HEK293T (cell line): ENCODE measurements at regions not wholly inside any gene's neighbourhood (a gene's known extent, or its start where the extent isn't known, plus 50 kb on each side); places are given as distances from the start of the nearest gene placed in this dataset.
A peak's percentile ranks its signal among the peaks of the same experiment; 100 is the strongest.

Experiments used
- CTCF ChIA-PET: fragments of 350-600 bp; formaldehyde crosslinking; extraction: SDS; loops from one replicate; lab custom pipeline; 2021; ENCODE audit warnings: antibody characterized with exemption, inconsistent platforms; lab: Yijun Ruan, JAX
- POLR2A ChIA-PET: fragments of 350-600 bp; formaldehyde crosslinking; extraction: SDS; loops from one replicate; lab custom pipeline; 2020; ENCODE audit warnings: antibody characterized with exemption, inconsistent platforms; lab: Yijun Ruan, JAX
- DNase-seq: peaks from one replicate; pipeline ENCODE4 v3.0.0; 2012; ENCODE audit warnings: mixed read lengths; ENCODE audit errors: extremely low spot score
- ARNT ChIP-seq: fragments of 450-650 bp; IDR thresholded peaks from 2 replicates; pipeline ENCODE4 v1.6.1; 2017; ENCODE audit warnings: mild to moderate bottlenecking
- BHLHE40 ChIP-seq: fragments of 450-650 bp; IDR thresholded peaks from 2 replicates; pipeline ENCODE4 v1.6.1; 2016; ENCODE audit warnings: mild to moderate bottlenecking, moderate library complexity, borderline replicate concordance
- CTBP1 ChIP-seq: fragments of 450-650 bp; IDR thresholded peaks from 2 replicates; pipeline ENCODE4 v1.6.1; 2016; ENCODE audit warnings: borderline replicate concordance
- ELF4 ChIP-seq: fragments of 450-650 bp; IDR thresholded peaks from 2 replicates; pipeline ENCODE4 v1.6.1; 2017; ENCODE audit warnings: antibody characterized with exemption
- FOXA1 ChIP-seq: fragments of 450-650 bp; IDR thresholded peaks from 2 replicates; pipeline ENCODE4 v1.6.1; 2016; ENCODE audit warnings: mild to moderate bottlenecking
- FOXK2 ChIP-seq: fragments of 450-650 bp; IDR thresholded peaks from 2 replicates; pipeline ENCODE4 v1.6.1; 2016; ENCODE audit warnings: mild to moderate bottlenecking
- FOXM1 ChIP-seq: fragments of 450-650 bp; IDR thresholded peaks from 2 replicates; pipeline ENCODE4 v1.6.1; 2017; ENCODE audit warnings: mild to moderate bottlenecking, borderline replicate concordance
- HDGF ChIP-seq: fragments of 450-650 bp; IDR thresholded peaks from 2 replicates; pipeline ENCODE4 v1.6.1; 2017; ENCODE audit warnings: antibody characterized with exemption, borderline replicate concordance
- L3MBTL2 ChIP-seq: fragments of 450-650 bp; conservative IDR thresholded peaks from 2 replicates; pipeline ENCODE4 v1.6.1; 2016; ENCODE audit warnings: mild to moderate bottlenecking
- LEF1 ChIP-seq: fragments of 450-650 bp; IDR thresholded peaks from 2 replicates; pipeline ENCODE4 v1.6.1; 2017; ENCODE audit warnings: mild to moderate bottlenecking, borderline replicate concordance
- NFRKB ChIP-seq: fragments of 450-650 bp; IDR thresholded peaks from 2 replicates; pipeline ENCODE4 v1.6.1; 2016; ENCODE audit warnings: mild to moderate bottlenecking, moderate library complexity
- SP1 ChIP-seq: fragments of 450-650 bp; IDR thresholded peaks from 2 replicates; pipeline ENCODE4 v1.6.1; 2017
- SUZ12 ChIP-seq: fragments of 450-650 bp; IDR thresholded peaks from 2 replicates; pipeline ENCODE4 v1.6.1; 2016; ENCODE audit warnings: mild to moderate bottlenecking
- TARDBP ChIP-seq: fragments of 450-650 bp; IDR thresholded peaks from 2 replicates; pipeline ENCODE4 v1.6.1; 2016
- ZNF384 ChIP-seq: fragments of 450-650 bp; IDR thresholded peaks from 2 replicates; pipeline ENCODE4 v1.6.1; 2016
- TF ChIP-seq, protein P1 (sequence below): fragments of 450-650 bp; IDR thresholded peaks from 2 replicates; pipeline ENCODE4 v1.6.1; 2016

DNA sequence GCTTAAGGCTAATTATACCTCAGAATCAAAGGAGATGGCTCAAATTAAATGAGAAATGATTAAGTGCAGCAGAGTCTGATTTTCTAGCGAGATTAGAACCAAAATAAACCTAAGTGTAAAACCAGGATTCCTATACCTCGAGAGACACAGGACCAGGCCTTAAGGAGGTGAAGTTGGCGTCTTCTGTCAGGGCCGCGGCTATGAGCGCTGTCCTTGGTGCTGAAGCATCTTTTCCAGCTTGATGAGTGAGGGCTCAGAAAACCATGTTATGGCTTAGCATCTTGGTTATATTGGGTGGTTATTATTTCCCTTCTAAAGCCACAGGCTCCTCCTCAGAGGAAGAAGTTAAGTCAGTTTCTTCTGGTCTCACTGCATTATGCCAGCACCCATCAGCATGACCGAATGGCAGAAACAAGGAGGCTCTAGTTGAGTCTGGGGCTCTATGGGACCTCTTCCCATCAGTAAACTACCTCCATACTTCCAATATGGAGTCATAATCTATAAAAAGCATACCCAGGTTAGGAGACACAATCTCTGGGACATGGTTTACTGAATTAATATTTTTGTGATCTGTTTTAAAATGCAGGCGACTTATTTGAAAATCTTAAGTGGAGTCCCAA is 120.1 kb upstream of the NMNAT3 start:
- TF ChIP-seq LEF1 (no peak), TARDBP (no peak), NFRKB (no peak), SUZ12 (no peak), ARNT (no peak), L3MBTL2 (no peak), BHLHE40 (no peak), SP1 (no peak), FOXA1 (no peak)
- ChIA-PET POLR2A (no interaction called here), CTCF (no interaction called here)
- DNase-seq = peak; percentile 42

DNA sequence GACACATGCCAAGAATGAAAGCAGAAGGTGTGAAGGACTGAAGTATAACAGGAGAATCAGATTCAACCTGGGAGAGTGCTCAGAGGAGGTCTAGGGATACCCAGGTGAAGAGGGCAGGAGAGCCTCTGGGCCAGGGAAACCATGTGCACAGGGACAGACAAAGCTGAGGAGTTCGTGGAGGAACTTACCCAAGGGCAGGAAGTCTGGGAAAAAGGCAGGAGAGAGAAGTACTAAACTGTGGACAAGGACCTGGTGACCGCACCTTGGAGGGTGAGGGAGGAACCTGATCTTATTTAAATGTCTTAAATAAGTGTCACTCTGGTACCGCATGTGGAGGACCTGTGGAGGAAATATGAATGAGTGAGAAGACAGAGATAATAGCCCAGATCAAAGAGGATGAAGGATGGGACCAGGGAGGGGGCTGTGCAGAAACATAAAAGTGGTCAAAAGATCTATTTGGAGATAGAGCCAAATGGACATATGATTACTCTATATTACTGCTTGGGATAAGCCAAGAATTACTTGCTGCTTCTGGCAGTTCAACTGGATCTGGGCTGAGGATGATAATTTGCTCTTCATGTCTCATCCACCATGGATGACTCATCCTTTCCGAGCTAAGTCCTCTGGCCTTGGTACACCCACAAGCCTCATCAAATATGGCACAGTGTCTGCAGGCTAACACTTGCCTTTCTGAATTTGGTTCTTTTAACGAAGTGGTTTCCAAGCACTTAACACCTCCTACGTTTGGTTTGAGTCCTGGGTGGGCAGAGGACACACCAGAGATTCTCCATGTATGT is 116.9 kb upstream of the NMNAT3 start:
- CTCF ChIA-PET = no interaction called here
- TF ChIP-seq L3MBTL2 (no peak), ELF4 (no peak), TARDBP (no peak), SUZ12 (no peak), FOXM1 (no peak), ZNF384 (no peak)
- DNase-seq = no peak
- POLR2A ChIA-PET = no interaction called here

DNA sequence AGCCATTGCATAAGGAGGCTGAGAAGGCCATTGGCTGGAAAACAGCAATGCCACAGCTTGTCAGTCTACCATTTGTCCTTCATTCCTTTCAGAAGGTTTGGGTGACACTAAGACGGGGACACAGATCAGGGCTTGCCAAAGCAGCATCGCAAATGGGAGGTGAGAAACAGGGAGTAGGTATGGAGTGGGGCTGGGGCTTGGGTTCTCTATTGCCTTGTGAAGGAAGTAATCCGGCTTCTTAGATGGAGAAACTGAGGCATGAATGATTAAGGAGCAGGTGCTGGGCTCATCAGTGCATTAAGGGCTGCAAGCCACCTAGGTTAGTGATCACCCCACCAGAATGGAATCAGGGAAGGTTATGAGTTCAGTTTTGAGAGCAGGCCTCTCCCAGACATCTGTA is 115.6 kb upstream of the NMNAT3 start:
- CTCF ChIA-PET = interaction anchor here (0.6 kb wide), 1 partner anchor 143 kb away, joined by 3 read pairs; no protein-coding TSS in a partner anchor
- no peak for TF ChIP-seq TARDBP
- no peak for TF ChIP-seq ARNT
- no peak for TF ChIP-seq FOXK2
- TF ChIP-seq FOXM1 = no peak
- no peak for TF ChIP-seq BHLHE40
- POLR2A ChIA-PET = no interaction called here
- DNase-seq = no peak

DNA sequence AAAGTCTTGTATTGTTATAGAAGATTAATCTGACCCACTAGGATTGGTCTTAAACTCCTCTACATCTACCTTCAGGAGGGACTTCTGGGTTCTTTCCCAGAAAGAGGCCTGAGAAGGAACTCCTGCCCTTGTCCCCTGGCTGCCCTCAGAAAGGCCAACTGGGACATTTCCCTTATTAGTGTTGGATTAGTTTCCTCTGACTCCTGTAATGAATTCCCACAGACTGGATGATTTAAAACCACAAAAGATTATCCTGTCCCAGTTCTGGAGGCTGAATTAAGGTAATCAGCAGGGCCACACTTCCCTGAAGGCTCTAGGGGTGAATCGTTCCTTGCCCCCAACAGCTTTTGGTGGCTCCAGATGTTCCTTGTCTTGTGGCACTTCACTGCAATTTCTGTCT is 102.8 kb upstream of the NMNAT3 start:
- ChIA-PET POLR2A (no interaction called here), CTCF (no interaction called here)
- no peak for DNase-seq
- no peak for TF ChIP-seq ARNT

DNA sequence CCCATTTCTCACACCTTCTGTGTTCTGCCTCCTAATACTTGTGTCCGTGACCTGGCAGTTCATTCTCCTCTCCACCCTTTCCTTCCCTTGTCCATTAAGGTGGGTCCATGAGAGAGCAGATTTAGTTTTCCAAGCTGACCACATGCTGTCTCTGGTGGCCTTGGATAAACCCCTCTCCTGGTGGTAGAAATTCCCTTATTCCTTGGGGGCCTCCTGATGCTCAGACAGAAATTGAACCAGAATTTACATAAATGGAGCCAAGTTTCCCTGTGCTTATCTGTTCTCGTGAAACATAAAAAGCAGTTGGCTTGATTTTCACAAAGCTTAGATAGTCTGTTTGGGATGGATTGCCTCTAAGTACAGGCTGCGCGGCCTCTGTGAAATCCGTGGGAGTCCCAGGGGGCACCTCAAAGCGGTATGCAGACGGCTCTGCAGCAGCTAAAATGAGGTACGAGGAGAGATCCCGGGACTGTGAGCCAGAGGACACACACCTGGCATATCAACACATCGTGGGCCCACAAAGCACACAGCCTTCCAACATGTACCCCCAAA is 101.0 kb upstream of the NMNAT3 start:
- TF ChIP-seq CTBP1 (no peak), ZNF384 (no peak), HDGF (no peak), NFRKB (no peak), SP1 (no peak), FOXK2 (no peak), TARDBP (no peak), LEF1 (no peak), L3MBTL2 (no peak), FOXA1 (no peak), FOXM1 (no peak)
- TF ChIP-seq, protein P1, sequence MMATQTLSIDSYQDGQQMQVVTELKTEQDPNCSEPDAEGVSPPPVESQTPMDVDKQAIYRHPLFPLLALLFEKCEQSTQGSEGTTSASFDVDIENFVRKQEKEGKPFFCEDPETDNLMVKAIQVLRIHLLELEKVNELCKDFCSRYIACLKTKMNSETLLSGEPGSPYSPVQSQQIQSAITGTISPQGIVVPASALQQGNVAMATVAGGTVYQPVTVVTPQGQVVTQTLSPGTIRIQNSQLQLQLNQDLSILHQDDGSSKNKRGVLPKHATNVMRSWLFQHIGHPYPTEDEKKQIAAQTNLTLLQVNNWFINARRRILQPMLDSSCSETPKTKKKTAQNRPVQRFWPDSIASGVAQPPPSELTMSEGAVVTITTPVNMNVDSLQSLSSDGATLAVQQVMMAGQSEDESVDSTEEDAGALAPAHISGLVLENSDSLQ = no peak
- CTCF ChIA-PET = no interaction called here
- no peak for DNase-seq
- POLR2A ChIA-PET = no interaction called here

DNA sequence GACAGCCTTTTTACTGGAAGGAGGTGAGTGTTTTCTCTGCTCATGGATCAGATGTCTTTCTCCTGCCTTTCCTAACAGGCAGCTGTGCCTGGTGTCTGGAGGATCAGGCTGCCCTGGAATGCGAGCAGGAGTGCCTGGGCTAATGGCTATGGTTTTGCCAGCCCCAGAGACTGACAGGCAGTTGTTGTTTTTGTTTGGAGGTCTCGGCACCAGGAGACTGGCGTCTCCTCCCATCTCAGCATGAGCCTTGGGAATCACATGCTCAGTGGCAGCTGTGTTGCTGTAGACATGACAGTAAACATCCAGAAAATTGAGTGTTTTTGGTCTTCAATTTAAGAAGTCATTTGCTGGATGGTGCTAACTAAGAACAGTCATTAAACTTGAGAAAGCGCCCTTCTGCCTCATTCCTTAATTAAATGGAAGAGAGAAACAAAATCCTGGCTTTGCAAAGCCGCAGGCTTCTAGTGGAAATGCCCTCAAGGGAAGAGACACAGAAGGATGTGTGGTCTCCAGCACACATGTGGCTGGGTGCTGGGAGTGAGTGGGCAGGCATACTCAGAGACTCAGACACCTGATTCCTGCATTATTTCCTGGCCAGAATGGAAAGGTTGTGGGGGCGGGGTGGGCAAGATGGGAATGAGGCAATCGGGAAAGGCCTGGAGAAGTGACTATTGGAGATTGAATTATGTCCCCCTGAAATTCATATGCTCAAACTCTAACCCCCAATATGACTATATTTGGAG is 97.0 kb upstream of the NMNAT3 start:
- peak; percentile 18 for DNase-seq
- CTCF ChIA-PET = no interaction called here

More for the DNA sequence above, 97.0 kb upstream of the NMNAT3 start:
- TF ChIP-seq, protein P1 = peak; percentile 56
- TF ChIP-seq NFRKB = no peak
- POLR2A ChIA-PET = no interaction called here
